GDM1 (cell line): ENCODE measurements at regions not wholly inside any gene's neighbourhood (a gene's known extent, or its start where the extent isn't known, plus 50 kb on each side); places are given as distances from the start of the nearest gene placed in this dataset.
"Not testable (repeated sequence)": the region's sequence is repeated elsewhere in the genome, so short reads cannot be mapped to it uniquely, and the experiment has no call there.

Experiments used
- DNase-seq: peaks from one replicate; lab custom pipeline; 2025; lab: John Stamatoyannopoulos, UW

DNA sequence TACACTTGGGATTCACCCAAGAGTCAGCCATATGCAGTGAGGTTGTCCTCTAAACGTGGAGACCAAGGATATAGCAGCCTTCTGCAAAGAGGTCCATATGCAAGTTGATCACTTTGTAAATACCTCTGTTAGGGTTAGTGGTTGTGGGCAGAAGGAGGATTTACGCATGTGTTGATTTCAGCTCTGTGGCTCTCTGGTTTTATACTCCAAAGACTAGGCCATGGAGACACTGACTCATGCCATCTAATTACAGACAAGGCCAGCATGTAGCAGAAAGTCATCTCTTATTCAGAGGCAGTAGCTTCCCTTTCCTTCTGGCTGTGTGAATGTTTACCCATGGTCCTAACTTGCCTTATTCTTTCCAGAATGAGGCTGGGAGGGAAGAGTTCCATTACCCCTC is 140.9 kb upstream of the GOLGA6L4 start:
- not testable (repeated sequence) for DNase-seq

- not testable (repeated sequence) for DNase-seq
These were observed 138.5 kb upstream of the GOLGA6L4 start for GRCh38 chr15:84097053-84097452.

DNA sequence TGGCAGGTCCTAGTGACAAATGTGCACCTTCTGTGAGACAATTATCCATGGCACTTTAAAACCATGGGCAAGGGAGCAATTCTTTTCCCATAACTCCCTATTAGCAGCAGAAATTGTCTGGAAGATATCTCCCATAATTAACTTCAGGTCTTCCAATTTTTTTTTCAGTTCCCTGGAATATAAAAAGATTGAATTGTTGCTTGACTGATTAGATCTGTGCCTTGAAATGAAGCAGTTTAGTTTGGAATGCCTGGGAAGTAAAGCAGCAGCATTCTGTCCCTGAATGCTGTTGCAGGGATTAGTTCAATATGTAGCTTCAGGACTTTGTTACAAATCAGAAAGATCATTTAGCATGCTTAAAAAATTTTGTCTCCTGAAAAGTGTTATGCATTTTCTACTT is 137.0 kb upstream of the GOLGA6L4 start:
- DNase-seq, result no peak

DNA sequence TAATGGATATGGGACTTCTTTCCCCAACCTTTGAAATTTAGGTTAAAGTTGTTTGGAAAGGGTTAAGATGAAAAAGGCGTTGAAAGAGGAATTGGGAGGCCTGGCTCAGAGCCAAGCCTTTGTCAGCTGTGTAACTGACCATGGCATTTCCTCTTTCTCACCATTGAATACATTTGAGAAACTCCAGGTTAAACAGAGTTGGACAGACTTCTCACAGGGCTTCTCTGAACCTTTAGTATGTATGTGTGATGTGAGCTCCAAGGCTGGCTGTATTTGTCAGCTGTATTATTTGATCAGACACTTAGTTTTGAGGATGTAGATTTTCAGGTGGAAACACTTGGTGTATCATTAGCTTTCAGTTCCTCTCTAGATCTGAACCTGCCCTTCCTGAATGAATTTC is 136.4 kb upstream of the GOLGA6L4 start:
- peak; percentile 32 for DNase-seq

DNA sequence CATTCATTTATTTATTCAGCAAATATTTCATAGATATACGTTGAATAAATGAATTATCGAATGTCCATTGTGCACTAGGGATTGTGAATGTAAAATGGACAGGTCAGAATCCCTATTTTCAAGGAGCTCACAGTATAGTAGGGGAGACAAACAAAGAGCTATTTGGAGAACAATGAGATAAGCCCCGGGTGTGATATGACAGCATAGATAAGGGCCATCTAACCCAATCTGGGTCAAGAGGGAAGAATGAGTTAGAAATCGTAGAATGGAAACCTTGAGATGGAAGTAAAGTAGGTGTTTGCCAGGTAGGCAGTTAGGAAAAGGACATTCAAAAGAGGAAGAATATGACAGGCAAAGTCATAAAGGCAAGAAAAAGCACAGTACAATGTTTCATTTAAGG is 132.2 kb upstream of the GOLGA6L4 start:
- no peak for DNase-seq

GRCh38 chr15:84104853-84105252 is 130.7 kb upstream of the GOLGA6L4 start:
- DNase-seq, result no peak

DNA sequence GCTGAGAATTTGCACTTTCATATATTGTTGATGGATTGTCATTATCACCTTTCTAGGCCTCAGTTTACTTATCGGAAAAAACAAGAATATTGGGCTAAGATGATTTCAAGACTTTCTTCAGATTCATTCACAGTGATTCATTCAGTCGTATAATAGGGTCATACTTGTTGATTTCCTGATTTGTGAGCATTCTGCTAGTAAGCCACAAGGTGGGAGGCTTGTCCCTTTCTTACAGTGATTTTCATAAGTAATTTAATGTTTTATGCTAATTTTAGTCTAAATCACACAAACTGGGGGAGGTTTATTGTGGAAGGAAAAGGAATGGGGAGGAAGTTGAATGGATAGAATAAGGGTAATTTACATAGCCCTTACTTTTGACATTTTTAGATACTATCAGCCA is 126.8 kb upstream of the GOLGA6L4 start:
- DNase-seq, result no peak

- DNase-seq, result no peak
These were observed 124.0 kb upstream of the GOLGA6L4 start for GRCh38 chr15:84111575-84111974.

GRCh38 chr15:84112025-84112424 is 123.5 kb upstream of the GOLGA6L4 start:
- no peak for DNase-seq

GRCh38 chr15:84113919-84114318 is 121.7 kb upstream of the GOLGA6L4 start:
- DNase-seq, result no peak

DNA sequence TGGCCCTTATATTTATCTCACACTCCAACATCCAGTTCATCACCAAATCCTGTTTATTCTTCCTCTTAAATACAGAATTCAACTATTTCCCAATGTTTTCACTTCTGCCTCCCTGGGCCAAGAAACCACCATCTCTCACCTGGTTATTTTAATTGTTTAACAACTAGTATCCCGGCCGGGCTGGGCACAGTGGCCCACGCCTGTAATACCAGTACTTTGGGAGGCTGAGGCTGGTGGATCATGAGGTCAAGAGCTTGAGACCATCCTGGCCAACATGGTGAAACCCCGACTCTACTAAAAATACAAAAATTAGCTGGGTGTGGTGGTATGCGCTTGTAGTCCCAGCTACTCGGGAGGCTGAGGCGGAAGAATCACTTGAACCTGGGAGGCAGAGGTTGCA is 120.9 kb upstream of the GOLGA6L4 start:
- not testable (repeated sequence) for DNase-seq

DNA sequence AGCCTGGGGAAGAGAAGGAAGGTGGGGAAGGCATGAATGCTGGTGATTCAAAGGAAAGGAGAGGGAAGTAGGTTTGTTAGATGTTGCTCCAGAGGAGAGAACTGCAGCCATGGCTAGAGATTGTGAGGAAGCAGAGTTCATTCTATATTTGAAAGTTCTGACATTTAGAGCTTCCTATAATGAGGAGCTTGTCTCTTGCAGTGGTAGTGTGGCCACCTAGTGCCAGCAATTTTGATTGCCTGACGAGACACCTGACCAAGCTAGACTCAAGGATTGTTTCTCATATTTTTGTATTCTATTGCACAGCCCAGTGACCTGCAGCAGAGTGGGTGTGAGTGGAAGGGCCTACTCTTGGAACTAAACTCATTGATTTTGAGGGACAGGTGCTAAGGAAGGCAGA is 116.2 kb upstream of the GOLGA6L4 start:
- DNase-seq, result not testable (repeated sequence)

DNA sequence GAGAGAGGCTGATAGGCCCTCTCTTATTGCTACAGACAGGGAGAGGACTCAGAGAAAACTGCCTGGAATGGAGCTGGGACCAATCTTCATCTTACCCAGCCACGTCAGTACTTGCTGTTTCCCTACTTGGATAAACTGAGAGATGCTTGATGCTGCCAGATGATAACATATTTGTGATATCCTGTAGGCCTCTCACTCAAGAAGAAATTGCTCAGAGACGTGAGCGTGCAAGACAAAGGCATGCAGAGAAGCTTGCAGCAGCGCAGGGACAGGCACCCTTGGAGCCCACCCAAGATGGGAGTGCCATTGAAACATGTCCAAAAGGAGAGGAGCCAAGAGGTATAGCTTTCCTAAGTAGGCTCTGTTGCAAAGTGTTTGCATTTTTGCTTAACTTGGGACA is 114.7 kb upstream of the GOLGA6L4 start:
- not testable (repeated sequence) for DNase-seq

DNA sequence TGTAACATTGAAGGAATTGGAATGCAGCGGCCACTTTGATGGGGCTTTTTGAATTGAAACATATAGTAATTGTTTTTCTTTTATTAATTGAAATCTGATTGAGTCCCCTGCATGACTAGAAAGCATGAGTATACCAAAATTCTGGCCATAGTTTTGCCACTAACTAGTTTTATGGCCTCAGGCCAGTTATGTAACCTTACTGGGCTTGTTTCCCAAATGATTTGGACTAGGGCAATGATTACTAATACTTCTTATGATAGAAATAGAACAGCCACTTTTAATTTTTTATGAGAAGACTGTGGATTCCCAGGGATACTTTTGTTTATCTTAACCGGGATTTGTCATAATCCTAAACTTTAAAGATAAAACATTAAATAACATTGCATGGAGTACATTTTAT is 106.9 kb upstream of the GOLGA6L4 start:
- DNase-seq, result not testable (repeated sequence)

DNA sequence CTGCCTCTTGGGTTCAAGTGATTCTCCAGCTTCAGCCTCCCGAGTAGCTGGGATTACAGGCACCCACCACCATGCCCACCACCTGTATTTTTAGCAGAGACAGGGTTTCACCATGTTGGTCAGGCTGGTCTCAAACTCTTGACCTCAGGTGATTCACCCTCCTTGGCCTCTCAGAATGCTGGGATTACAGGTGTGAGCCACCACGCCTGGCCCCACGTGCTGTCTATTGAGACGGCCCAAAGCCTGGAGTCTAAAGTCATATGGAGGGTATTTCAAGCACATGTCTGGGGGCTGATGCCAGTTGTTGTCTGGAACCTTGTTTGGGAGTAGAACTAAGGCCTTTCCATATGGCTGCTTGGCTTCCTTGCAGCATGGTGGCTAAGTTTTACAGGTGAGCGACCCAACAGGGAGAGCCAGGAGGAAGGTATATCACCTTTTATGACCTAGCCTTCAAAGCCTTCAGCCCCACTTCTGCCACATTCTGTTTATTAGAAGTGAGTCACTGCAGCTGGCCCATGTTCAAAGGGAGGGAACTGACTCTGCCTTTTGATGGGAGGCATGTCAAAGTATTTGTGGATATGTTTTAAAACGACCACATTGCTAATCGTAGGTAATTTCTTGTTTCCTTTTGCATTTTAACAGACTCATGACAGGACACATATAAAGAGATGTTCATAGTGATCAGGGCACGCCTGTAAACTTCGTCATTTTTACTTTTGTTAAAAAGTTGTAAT is 105.3 kb upstream of the GOLGA6L4 start:
- not testable (repeated sequence) for DNase-seq

- not testable (repeated sequence) for DNase-seq
These were observed 99.6 kb upstream of the GOLGA6L4 start for GRCh38 chr15:84135931-84136456.

- peak; percentile 60 for DNase-seq
These were observed 92.7 kb upstream of the GOLGA6L4 start for GRCh38 chr15:84142888-84143337.

GRCh38 chr15:84143753-84144314 is 91.7 kb upstream of the GOLGA6L4 start:
- no peak for DNase-seq

DNA sequence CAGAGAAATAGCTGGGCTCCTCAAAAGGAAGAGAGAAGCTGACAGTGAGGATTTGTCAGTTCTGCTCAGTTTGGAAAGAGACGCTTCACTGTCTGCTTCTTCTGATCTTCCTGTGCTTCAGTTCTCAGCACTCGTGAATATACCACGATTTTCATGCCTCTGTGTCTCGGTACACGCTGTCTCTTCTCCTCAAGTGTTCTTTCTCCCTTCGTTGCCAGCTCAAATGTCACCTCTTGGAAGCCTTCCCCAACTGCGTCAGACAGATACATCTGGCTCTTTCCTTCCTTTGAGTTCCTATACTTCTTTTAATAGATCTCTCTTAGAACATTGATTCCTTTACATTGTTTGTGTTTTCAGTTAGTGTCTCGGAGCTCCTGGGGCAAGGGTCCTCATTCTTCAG is 90.6 kb upstream of the GOLGA6L4 start:
- DNase-seq, result not testable (repeated sequence)

GRCh38 chr15:84146299-84146698 is 89.3 kb upstream of the GOLGA6L4 start:
- not testable (repeated sequence) for DNase-seq

- not testable (repeated sequence) for DNase-seq
These were observed 88.3 kb upstream of the GOLGA6L4 start for GRCh38 chr15:84147307-84147706.

DNA sequence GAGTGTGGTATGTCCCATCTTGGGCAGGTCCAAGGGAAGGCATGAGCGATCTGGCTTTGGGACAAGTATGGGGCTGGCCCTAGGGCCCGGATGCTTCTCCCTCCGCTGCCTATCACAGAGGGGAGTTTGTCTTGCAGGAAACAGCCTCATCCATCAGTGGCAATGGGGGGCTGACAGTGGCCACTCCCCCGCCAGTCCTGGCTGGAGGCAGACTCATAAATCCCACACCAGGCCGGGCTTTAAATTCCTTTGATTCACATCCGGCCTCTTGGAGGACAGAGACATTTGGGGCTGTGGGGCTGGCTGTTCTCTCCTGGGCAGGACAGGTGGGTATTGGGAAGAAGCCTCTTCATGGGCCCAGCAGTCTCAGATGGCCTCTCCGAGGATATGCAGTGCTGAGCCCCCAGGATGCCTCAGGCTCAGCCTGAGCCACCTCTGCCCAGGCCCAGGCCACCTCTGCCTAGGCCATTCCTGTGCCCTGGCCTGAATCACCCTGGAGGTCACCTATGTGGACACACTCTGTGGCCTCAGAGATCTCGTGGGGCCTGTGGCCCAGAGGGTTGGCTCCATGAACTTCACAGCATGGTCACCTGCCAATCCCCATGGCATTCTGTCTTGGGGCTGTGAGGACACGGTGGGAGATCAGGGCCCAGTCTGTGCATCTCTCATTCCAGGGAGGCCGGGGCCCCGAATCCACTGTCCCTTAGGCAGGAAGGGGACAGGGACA is 84.2 kb upstream of the GOLGA6L4 start:
- DNase-seq, result no peak
